Neural cell (in vitro differentiated cells): ENCODE measurements at regions not wholly inside any gene's neighbourhood (a gene's known extent, or its start where the extent isn't known, plus 50 kb on each side); places are given as distances from the start of the nearest gene placed in this dataset.

Source experiments
- EP300 ChIP-seq: fragments of 450-650 bp; conservative IDR thresholded peaks from 2 replicates; pipeline ENCODE4 v1.6.1; 2014; ENCODE audit warnings: antibody characterized with exemption, mild to moderate bottlenecking, moderate library complexity; ENCODE audit not compliant: poor library complexity, severe bottlenecking
- EZH2 ChIP-seq: fragments of 200-600, 300-800 bp; shearing (Covaris generic), sonication (generic); IDR thresholded peaks from 2 replicates; pipeline ENCODE4 v1.6.1; 2014; ENCODE audit warnings: antibody characterized with exemption, low read length, borderline replicate concordance, mild to moderate bottlenecking; ENCODE audit not compliant: insufficient read depth, poor library complexity, severe bottlenecking
- MXI1 ChIP-seq: fragments of 450-650 bp; conservative IDR thresholded peaks from 2 replicates; pipeline ENCODE4 v1.6.1; 2014; ENCODE audit warnings: antibody characterized with exemption, mild to moderate bottlenecking; ENCODE audit not compliant: poor library complexity, severe bottlenecking
- RAD21 ChIP-seq: fragments of 450-650 bp; conservative IDR thresholded peaks from 2 replicates; pipeline ENCODE4 v1.6.1; 2014; ENCODE audit warnings: antibody characterized with exemption, mild to moderate bottlenecking, moderate library complexity
- TAF1 ChIP-seq: IDR thresholded peaks from 2 replicates; pipeline ENCODE4 v1.6.1; 2012; ENCODE audit warnings: low read depth
- TF ChIP-seq, protein P1 (sequence below): fragments of 450-650 bp; IDR thresholded peaks from 2 replicates; pipeline ENCODE4 v1.5.1; 2014; ENCODE audit warnings: antibody characterized with exemption, mild to moderate bottlenecking, moderate library complexity; ENCODE audit not compliant: poor library complexity, severe bottlenecking

DNA sequence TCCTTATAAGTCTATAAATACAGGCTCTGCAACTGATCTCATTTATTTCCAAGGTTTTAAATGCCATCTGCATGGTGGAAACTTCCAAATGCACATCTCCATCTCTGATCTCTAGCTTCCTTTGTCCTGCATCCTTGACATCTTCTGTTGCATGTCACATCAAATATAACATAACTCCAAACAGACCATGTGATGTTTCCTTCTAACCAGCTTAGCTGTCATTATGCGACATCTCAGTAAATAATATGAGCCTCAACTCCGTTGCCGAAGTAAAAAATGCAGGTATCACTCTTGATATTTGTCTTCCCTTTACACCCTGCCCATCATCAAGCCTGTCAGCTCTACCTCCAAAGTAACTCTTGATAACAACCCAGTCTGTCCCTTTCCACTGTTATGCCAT is 506.4 kb upstream of the C9orf72 start:
- TF ChIP-seq TAF1 = no peak
- TF ChIP-seq EP300 = peak; percentile 72
- no peak for TF ChIP-seq RAD21
- TF ChIP-seq, protein P1, sequence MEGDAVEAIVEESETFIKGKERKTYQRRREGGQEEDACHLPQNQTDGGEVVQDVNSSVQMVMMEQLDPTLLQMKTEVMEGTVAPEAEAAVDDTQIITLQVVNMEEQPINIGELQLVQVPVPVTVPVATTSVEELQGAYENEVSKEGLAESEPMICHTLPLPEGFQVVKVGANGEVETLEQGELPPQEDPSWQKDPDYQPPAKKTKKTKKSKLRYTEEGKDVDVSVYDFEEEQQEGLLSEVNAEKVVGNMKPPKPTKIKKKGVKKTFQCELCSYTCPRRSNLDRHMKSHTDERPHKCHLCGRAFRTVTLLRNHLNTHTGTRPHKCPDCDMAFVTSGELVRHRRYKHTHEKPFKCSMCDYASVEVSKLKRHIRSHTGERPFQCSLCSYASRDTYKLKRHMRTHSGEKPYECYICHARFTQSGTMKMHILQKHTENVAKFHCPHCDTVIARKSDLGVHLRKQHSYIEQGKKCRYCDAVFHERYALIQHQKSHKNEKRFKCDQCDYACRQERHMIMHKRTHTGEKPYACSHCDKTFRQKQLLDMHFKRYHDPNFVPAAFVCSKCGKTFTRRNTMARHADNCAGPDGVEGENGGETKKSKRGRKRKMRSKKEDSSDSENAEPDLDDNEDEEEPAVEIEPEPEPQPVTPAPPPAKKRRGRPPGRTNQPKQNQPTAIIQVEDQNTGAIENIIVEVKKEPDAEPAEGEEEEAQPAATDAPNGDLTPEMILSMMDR = no peak
- no peak for TF ChIP-seq MXI1
- no peak for TF ChIP-seq EZH2
